AG20443 (cell line): ENCODE measurements at regions not wholly inside any gene's neighbourhood (a gene's known extent, or its start where the extent isn't known, plus 50 kb on each side); places are given as distances from the start of the nearest gene placed in this dataset.
A peak's percentile ranks its signal among the peaks of the same experiment; 100 is the strongest.

Source experiments
- DNase-seq: peaks from one replicate; pipeline ENCODE4 v3.0.0; 2012; ENCODE audit warnings: low spot score, mixed read lengths

GRCh38 chr10:30793093-30793492 is 163.5 kb upstream of the LYZL2 start:
- no peak for DNase-seq

GRCh38 chr10:30792025-30792424 is 162.5 kb upstream of the LYZL2 start:
- DNase-seq: no peak

GRCh38 chr10:30791197-30791611 is 161.7 kb upstream of the LYZL2 start:
- no peak for DNase-seq

- DNase-seq: no peak
These were observed 160.3 kb upstream of the LYZL2 start for GRCh38 chr10:30789806-30790205.

GRCh38 chr10:30788307-30788706 is 158.8 kb upstream of the LYZL2 start:
- DNase-seq: peak; percentile 27

- no peak for DNase-seq
These were observed 157.4 kb upstream of the LYZL2 start for GRCh38 chr10:30786906-30787305.

GRCh38 chr10:30786131-30786530 is 156.6 kb upstream of the LYZL2 start:
- DNase-seq: peak; percentile 70

- peak; percentile 84 for DNase-seq
These were observed 155.5 kb upstream of the LYZL2 start for GRCh38 chr10:30784897-30785605.

- DNase-seq: no peak
These were observed 155.0 kb upstream of the LYZL2 start for GRCh38 chr10:30784524-30784896.

GRCh38 chr10:30783939-30784501 is 154.5 kb upstream of the LYZL2 start:
- peak; percentile 91 for DNase-seq

GRCh38 chr10:30782537-30783461 is 153.2 kb upstream of the LYZL2 start:
- peak; percentile 53 for DNase-seq

- no peak for DNase-seq
These were observed 152.6 kb upstream of the LYZL2 start for GRCh38 chr10:30782157-30782536.

- no peak for DNase-seq
These were observed 152.1 kb upstream of the LYZL2 start for GRCh38 chr10:30781670-30782121.

- no peak for DNase-seq
These were observed 149.2 kb upstream of the LYZL2 start for GRCh38 chr10:30778769-30779168.

- peak; percentile 85 for DNase-seq
These were observed 146.4 kb upstream of the LYZL2 start for GRCh38 chr10:30775779-30776591.

GRCh38 chr10:30774261-30774660 is 144.7 kb upstream of the LYZL2 start:
- DNase-seq: no peak

- DNase-seq: no peak
These were observed 143.9 kb upstream of the LYZL2 start for GRCh38 chr10:30773501-30773900.

GRCh38 chr10:30770816-30771215 is 141.3 kb upstream of the LYZL2 start:
- no peak for DNase-seq

- DNase-seq: no peak
These were observed 140.7 kb upstream of the LYZL2 start for GRCh38 chr10:30770229-30770628.

GRCh38 chr10:30769361-30769760 is 139.8 kb upstream of the LYZL2 start:
- DNase-seq: no peak

- DNase-seq: no peak
These were observed 136.1 kb upstream of the LYZL2 start for GRCh38 chr10:30765616-30766015.

- DNase-seq: no peak
These were observed 135.6 kb upstream of the LYZL2 start for GRCh38 chr10:30765022-30765615.
